GM23248 (cell line): ENCODE measurements at regions not wholly inside any gene's neighbourhood (a gene's known extent, or its start where the extent isn't known, plus 50 kb on each side); places are given as distances from the start of the nearest gene placed in this dataset.
"Not testable (repeated sequence)": the region's sequence is repeated elsewhere in the genome, so short reads cannot be mapped to it uniquely, and the experiment has no call there.

ENCODE experiments used
- DNase-seq: peaks from one replicate; pipeline ENCODE4 v3.0.0-alpha.2; 2015
- H2AFZ ChIP-seq: fragments of 200-600 bp; sonication (generic); 2 replicates; pipeline ENCODE4 v1.6.1; 2016; ENCODE audit warnings: antibody characterized with exemption
- H3F3A ChIP-seq: fragments of 200-600 bp; sonication (generic); 2 replicates; pipeline ENCODE4 v1.6.1; 2016; ENCODE audit warnings: mild to moderate bottlenecking, antibody characterized with exemption, mixed run types; ENCODE audit not compliant: insufficient read depth
- H3K27ac ChIP-seq: fragments of 200-600 bp; sonication (generic); 2 replicates; pipeline ENCODE4 v1.5.1; 2016; ENCODE audit warnings: mild to moderate bottlenecking
- H3K27me3 ChIP-seq: fragments of 200-600 bp; sonication (generic); replicated peaks from 2 replicates; pipeline ENCODE4 v1.6.1; 2016; ENCODE audit warnings: mild to moderate bottlenecking; ENCODE audit not compliant: insufficient read depth
- H3K36me3 ChIP-seq: fragments of 200-600 bp; sonication (generic); 2 replicates; pipeline ENCODE4 v1.6.1; 2016; ENCODE audit warnings: low read depth, mild to moderate bottlenecking
- H3K4me1 ChIP-seq: fragments of 200-600 bp; sonication (generic); 2 replicates; pipeline ENCODE4 v1.6.1; 2016; ENCODE audit warnings: mild to moderate bottlenecking; ENCODE audit not compliant: insufficient read depth
- H3K4me2 ChIP-seq: fragments of 200-600 bp; sonication (generic); one replicate; pipeline ENCODE4 v1.6.1; 2016; ENCODE audit warnings: mild to moderate bottlenecking; ENCODE audit not compliant: unreplicated experiment
- H3K4me3 ChIP-seq: fragments of 200-600 bp; sonication (generic); 2 replicates; pipeline ENCODE4 v1.5.1; 2016; ENCODE audit warnings: mild to moderate bottlenecking
- H3K79me2 ChIP-seq: fragments of 200-600 bp; sonication (generic); 2 replicates; pipeline ENCODE4 v1.6.1; 2016; ENCODE audit warnings: mild to moderate bottlenecking; ENCODE audit not compliant: insufficient read depth
- H3K9ac ChIP-seq: fragments of 200-600 bp; sonication (generic); 2 replicates; pipeline ENCODE4 v1.6.1; 2016; ENCODE audit warnings: mild to moderate bottlenecking
- H3K9me2 ChIP-seq: fragments of 200-600 bp; sonication (generic); 2 replicates; pipeline ENCODE4 v1.6.1; 2016; ENCODE audit warnings: mixed run types, mild to moderate bottlenecking, moderate library complexity; ENCODE audit not compliant: insufficient read depth
- H3K9me3 ChIP-seq: fragments of 200-600 bp; sonication (generic); one replicate; pipeline ENCODE4 v1.6.1; 2017; ENCODE audit warnings: low read depth
- H4K20me1 ChIP-seq: fragments of 200-600 bp; sonication (generic); 2 replicates; pipeline ENCODE4 v1.6.0; 2016; ENCODE audit not compliant: insufficient read depth
- EZH2 ChIP-seq: fragments of 200-600 bp; sonication (generic); IDR thresholded peaks from 2 replicates; pipeline ENCODE4 v1.6.1; 2018; ENCODE audit warnings: antibody characterized with exemption, mild to moderate bottlenecking; ENCODE audit not compliant: insufficient read depth, poor library complexity, severe bottlenecking
- EZH2phosphoT487 ChIP-seq: fragments of 200-600 bp; sonication (generic); IDR thresholded peaks from 2 replicates; pipeline ENCODE4 v1.6.1; 2018; ENCODE audit warnings: antibody characterized with exemption, moderate library complexity, mild to moderate bottlenecking, low read depth; ENCODE audit not compliant: insufficient read depth
- WGBS, 2 experiments: methylation state at CpG; one replicate each; pipeline ENCODE4 v1.1.6; 2015 to 2017; ENCODE audit warnings: low lambda C conversion rate in 2 of 2, low coverage in 1 of 2; ENCODE audit errors: missing lambda C conversion rate in 2 of 2; 5-methylcytosine and 5-hydroxymethylcytosine counted together
- in situ Hi-C: fragments of 300-500 bp; cut with MboI; formaldehyde crosslinking; loops from 2 replicates; pipeline ENCODE4 v1.15.0; 2020

DNA sequence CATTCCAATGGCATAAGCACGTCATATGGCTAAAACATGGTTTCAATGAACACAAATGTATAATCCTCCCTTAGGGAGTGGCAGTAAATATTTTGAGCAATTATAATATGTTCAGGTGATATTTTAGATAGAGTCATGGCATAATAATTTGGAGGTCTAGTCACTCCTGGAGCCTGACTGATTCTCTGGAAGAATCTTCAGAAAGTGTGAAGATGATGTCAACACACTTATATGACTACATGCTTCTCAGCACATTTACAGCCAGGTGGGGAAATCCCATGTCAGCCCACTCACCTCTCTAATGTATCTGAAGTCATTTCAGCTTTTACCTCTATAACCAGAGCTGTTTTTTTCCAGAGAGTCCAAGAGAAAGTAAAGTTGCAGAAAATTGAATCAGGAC, 474.8 kb downstream of the SHISA9 start:
- no peak overlapping the region for H3K27ac ChIP-seq
- no peak overlapping the region for H2AFZ ChIP-seq
- no peaks in the 10 kb centered on the region for H3K4me1 ChIP-seq
- TF ChIP-seq EZH2phosphoT487 (no peak), EZH2 (no peak)
- no peaks in the 10 kb centered on the region for H3K79me2 ChIP-seq
- H3K4me3 ChIP-seq = no peak overlapping the region
- H3K36me3 ChIP-seq = no peaks in the 10 kb centered on the region
- no peak for DNase-seq
- H4K20me1 ChIP-seq = no peaks in the 10 kb centered on the region
- no peak overlapping the region for H3K4me2 ChIP-seq
- H3F3A ChIP-seq = no peaks in the 10 kb centered on the region
- no peak overlapping the region for H3K9ac ChIP-seq
- H3K9me2 ChIP-seq = no peaks in the 10 kb centered on the region
- WGBS, 2 experiments = 3 to 11% methylated on average over 1 of the region's 1 CpG
- H3K27me3 ChIP-seq = no peaks in the 10 kb centered on the region
- H3K9me3 ChIP-seq = no peaks in the 10 kb centered on the region
- in situ Hi-C loops = no loop called here

- Histone ChIP-seq H3K4me2 (no peak overlapping the region), H3F3A (no peaks in the 10 kb centered on the region), H3K9ac (no peak overlapping the region), H3K4me1 (no peaks in the 10 kb centered on the region), H3K36me3 (no peaks in the 10 kb centered on the region), H3K27ac (no peak overlapping the region), H3K79me2 (no peaks in the 10 kb centered on the region), H3K9me3 (no peaks in the 10 kb centered on the region), H3K27me3 (no peaks in the 10 kb centered on the region), H3K4me3 (no peak overlapping the region), H3K9me2 (no peaks in the 10 kb centered on the region), H4K20me1 (no peaks in the 10 kb centered on the region), H2AFZ (no peak overlapping the region)
- 17 to 20% methylated on average over 3 of the region's 3 CpGs for whole genome bisulfite sequencing, 2 experiments
- in situ Hi-C loops = no loop called here
- DNase-seq = no peak
- no peak for TF ChIP-seq EZH2
- no peak for TF ChIP-seq EZH2phosphoT487
Measured at GRCh38 chr16:13377143-13377542, 475.7 kb downstream of the SHISA9 start.

GRCh38 chr16:13378151-13378550, 476.8 kb downstream of the SHISA9 start:
- Histone ChIP-seq H2AFZ (no peak overlapping the region), H3K36me3 (no peaks in the 10 kb centered on the region), H4K20me1 (no peaks in the 10 kb centered on the region), H3K27ac (no peak overlapping the region), H3F3A (no peaks in the 10 kb centered on the region), H3K9me2 (no peaks in the 10 kb centered on the region), H3K4me1 (no peaks in the 10 kb centered on the region), H3K9ac (no peak overlapping the region), H3K4me2 (no peak overlapping the region), H3K4me3 (no peak overlapping the region), H3K9me3 (no peaks in the 10 kb centered on the region), H3K79me2 (no peaks in the 10 kb centered on the region), H3K27me3 (no peaks in the 10 kb centered on the region)
- 8 to 13% methylated on average over 2 of the region's 2 CpGs for WGBS, 2 experiments
- in situ Hi-C loops = no loop called here
- no peak for TF ChIP-seq EZH2
- no peak for TF ChIP-seq EZH2phosphoT487
- no peak for DNase-seq

DNA sequence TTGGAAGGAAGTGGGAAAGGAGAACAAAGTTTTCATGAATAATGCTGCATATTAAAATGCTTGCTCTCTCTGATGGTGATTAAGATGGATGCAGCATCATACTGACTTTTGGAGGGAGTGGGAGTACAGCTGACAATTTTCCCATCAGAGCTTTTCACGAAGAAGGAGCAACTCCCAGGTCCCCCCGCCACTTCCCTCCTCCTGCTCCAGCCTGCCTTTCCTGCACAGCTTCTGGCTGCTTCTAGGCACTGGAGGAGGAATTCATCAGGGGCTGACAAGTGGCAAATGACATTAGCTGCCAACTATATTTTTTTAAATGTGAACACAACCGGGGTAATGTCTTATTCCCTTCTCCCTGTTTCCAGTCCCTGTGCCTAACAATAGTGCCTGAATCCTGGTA, 477.9 kb downstream of the SHISA9 start:
- TF ChIP-seq EZH2 (no peak), EZH2phosphoT487 (no peak)
- in situ Hi-C loops = no loop called here
- 4 to 9% methylated on average over 3 of the region's 3 CpGs for WGBS, 2 experiments

DNA sequence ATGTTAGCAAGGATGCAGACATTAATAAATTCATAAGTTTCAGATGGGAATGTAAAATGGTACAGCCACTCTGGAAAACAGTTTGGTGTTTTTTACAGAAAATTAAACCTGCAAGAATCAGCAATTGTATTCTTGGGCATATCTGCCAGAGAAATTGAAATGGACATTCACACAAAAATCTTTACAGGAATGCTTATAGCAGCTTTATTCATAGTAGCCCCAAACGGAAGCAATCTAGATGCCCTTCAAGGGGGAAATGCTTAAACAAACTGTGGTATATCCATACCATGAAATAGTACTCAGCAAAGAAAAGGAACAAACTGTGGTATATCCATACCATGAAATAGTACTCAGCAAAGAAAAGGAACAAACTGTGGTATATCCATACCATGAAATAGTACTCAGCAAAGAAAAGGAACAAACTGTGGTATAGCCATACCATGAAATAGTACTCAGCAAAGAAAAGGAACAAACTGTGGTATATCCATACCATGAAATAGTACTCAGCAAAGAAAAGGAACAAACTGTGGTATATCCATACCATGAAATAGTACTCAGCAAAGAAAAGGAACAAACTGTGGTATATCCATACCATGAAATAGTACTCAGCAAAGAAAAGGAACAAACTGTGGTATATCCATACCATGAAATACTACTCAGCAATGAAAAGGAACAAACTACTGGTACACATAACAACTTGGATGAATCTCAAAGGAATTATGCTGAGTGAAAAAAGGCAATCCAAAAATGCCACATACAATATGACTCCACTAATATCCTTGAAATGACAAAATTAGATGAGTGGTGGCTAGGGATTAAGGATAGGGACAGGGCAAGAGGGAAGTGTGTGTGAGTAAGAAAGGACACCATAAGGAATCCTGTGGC, 484.0 kb downstream of the SHISA9 start:
- H3K36me3 ChIP-seq, H3K27me3 ChIP-seq, H2AFZ ChIP-seq, H3K4me2 ChIP-seq, DNase-seq, H3K9me3 ChIP-seq, H3F3A ChIP-seq, H3K79me2 ChIP-seq, H3K4me3 ChIP-seq, H3K4me1 ChIP-seq, H3K9me2 ChIP-seq, in situ Hi-C loops, H3K9ac ChIP-seq, H4K20me1 ChIP-seq, H3K27ac ChIP-seq: not testable (repeated sequence)
- 21 to 22% methylated on average over 1 of the region's 1 CpG for WGBS, 2 experiments

More for the DNA sequence above, 477.9 kb downstream of the SHISA9 start:
- H3K9me2 ChIP-seq = no peaks in the 10 kb centered on the region
- no peak overlapping the region for H3K27ac ChIP-seq
- H3F3A ChIP-seq = no peaks in the 10 kb centered on the region
- no peak overlapping the region for H3K4me2 ChIP-seq
- H3K9me3 ChIP-seq = no peaks in the 10 kb centered on the region
- no peaks in the 10 kb centered on the region for H3K36me3 ChIP-seq
- no peak overlapping the region for H3K9ac ChIP-seq
- no peaks in the 10 kb centered on the region for H3K27me3 ChIP-seq
- H4K20me1 ChIP-seq = no peaks in the 10 kb centered on the region
- DNase-seq = no peak
- no peaks in the 10 kb centered on the region for H3K4me1 ChIP-seq
- no peak overlapping the region for H2AFZ ChIP-seq
- no peaks in the 10 kb centered on the region for H3K79me2 ChIP-seq
- no peak overlapping the region for H3K4me3 ChIP-seq
